LHCN-M2 (cell line): ENCODE measurements at regions not wholly inside any gene's neighbourhood (a gene's known extent, or its start where the extent isn't known, plus 50 kb on each side); places are given as distances from the start of the nearest gene placed in this dataset.

Experiments
- DNase-seq: peaks from one replicate; pipeline ENCODE4 v3.0.0-alpha.2; 2012; ENCODE audit warnings: low read depth

DNA sequence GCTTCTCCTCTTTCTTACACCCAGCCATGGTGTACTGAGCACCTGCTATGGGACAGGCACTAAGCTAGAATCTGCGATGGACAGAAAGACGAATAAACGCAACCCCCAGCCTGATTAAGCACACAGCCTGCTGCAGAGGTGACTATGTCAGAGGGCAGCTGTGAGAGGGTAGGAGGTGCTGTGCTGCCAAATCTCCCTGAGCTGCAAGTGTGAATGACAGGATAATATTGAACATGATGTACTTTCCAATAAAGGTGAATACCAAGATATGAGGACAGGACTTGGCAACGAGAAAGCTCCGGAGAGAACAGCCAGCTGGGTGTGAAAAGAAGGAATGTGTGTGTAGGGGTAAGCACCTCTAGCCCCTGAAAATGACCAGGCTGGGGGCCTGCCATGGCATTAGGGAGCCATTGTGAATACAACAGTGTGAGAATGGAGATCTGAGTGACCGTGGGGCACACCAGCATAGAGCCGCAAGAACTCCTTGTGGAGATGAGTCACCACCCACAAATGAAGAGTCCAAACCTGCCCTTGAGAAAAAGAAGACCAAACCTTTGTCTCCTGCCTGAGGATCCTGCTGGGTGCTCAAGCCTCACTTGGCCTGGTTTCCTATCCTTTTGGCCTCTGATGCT lies 83.0 kb upstream of the ATF3 start:
- DNase-seq, result peak; percentile 58

DNA sequence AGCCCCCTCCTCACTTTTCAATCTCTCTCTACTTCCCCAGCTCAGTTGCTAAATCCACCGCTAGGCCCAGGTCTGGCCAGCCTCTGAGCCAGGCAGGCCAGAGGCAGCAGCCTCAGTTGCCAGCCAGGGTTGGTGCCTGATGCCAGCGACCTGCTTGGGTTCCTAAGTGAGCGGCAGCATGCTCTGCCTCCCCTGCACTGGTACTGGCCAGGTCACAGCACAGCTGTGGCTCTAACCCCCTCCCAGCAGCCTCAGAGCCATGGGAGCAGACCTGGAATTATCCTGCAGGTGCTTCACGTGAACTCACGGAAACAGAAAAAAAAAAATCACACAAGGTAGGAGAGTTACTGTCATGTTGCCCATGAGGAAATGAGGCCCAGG lies 82.5 kb upstream of the ATF3 start:
- no peak for DNase-seq

DNA sequence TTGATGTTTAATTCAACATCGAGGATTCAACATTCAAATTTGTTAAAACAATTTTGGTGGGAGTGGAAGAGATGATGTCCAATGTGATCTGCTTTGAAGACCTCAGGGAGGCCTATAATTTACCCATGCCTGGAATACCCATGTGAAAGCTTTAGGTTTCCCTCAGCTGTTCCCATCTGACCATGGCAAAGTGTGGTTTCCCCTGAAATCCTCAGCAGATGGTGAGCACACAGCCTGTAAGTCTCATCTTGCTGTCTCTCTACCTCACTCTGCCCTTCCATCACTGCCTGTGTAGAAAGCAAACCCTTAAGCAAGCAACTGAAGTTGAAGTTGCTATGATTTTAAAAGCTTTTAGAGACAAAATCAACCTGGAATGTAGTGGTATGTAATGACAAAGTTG lies 80.1 kb upstream of the ATF3 start:
- DNase-seq, result peak; percentile 74

DNA sequence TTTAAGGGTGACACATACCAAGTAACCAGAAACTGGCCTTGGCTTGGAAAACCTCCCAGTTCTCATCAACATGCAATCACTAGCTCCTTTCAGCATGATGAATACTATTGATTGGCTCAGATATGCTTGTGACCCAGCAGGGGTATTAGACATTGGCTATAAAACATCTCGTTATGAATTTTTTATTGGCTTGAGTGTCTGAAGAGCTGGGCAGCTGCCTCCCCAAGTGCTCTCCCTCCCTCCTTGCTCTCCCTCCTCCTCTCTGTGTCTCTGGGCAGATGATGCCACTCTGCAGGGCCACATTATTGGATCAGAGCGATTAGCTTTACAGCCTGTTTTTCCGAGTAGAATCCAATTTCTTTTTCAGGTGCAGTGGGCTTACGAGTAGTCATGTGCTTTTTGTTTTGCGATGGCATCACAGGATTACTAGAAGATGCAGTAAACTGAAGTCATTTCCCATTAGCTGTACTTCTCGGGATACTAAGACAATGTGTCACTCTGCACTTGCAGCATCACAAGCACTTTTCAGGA lies 79.3 kb upstream of the ATF3 start:
- DNase-seq, result peak; percentile 89

DNA sequence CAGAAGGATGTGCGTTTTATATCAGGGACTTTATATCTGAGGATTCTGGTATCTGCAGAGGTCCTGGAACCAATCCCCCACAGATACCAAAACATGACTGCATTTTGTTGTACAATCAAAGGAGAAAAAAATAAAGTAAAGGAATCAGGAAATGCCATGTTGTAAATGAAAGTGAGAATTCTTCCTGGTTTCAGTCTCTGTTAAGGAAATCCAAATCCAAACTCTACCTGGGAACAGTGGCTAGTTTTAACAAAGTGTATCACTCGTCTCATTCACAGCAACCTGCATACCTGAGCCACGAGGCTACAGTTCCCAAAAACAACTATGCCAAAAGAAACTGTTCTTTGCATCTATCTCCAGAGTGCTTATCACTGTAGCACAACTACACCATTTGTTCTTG lies 77.3 kb upstream of the ATF3 start:
- no peak for DNase-seq

DNA sequence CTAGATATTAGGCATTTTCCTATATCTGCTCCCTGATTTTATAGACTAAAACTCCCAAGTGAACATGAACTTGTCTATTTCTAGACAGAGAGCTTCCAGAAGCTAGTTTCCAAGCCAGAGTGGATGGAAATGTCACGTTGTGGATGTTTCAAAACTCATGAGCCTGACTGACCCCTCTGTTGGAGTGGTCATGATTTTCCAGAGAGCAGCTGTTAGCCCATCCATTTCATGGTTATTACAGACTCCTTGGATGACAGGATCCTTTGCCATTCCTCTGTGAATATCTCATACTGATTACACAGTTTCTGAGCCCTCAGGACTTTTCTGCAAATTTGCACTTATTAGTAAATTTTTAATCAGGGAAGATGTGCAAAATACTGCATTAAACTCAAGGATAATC lies 76.8 kb upstream of the ATF3 start:
- peak; percentile 71 for DNase-seq

DNA sequence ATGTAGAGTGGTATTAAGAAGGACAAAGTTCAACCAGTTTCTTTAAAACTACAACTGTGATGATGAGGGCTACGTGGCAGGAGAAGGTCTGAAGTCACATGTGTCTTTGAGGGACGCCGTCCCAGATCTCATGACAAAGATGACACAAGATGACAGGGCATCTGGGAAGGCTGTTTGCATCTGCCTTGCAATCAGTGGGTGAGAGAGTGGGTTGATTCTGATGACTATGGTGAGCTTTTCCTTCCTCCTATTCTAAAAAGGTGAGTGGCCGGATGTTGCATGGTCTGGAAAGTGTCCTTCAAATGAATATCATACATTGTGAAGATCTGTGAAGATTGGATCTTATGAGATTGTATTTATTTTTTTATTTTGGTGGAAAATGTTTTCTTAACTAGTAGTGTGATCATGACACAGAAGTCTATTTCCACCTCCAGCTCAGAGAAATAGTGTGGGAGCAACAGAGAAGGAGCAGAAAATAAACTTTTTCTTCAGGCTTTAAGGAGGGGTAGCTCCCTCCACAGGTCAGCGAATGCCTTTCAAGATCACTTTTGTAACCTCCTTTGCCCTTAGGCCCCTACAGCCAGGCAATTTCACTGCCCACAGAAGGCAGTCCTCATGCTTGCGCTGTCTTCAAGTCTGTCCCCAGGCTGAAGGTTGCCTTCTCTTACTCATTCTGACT lies 76.0 kb upstream of the ATF3 start:
- DNase-seq, result no peak

DNA sequence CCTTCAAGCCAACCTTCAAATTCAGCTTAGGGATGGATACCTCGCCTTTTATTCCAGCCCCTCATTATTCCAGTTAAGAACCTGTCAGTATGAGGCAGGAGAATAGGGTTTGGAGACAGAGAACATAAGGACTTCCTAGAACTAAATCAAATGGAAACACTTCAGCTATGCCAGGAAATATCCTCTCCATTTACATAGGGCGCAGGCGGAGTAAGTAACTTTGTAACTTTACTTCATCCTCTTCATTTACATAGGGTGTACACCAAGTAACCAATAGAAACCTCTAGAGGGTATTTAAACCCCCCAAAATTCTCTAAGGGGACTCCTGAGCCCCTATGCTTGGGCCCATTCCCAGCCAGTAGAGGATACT lies 75.4 kb upstream of the ATF3 start:
- DNase-seq, result no peak

DNA sequence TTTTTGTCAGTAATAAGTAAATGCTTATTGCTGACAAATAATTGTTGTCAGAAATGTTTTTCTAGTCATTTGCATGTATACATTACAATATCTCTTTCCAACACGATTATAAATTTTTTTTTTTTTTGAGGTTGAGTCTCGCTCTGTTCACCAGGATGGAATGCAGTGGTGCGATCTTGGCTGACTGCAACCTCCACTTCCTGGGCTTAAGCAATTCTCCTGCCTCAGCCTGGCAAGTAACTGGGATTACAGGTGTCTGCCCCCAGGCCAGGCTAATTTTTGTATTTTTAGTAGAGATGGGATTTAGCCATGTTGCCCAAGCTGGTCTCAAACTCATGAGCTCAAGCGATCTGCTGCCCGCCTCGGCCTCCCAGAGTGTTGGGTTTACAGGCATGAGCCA lies 72.0 kb upstream of the ATF3 start:
- no peak for DNase-seq

DNA sequence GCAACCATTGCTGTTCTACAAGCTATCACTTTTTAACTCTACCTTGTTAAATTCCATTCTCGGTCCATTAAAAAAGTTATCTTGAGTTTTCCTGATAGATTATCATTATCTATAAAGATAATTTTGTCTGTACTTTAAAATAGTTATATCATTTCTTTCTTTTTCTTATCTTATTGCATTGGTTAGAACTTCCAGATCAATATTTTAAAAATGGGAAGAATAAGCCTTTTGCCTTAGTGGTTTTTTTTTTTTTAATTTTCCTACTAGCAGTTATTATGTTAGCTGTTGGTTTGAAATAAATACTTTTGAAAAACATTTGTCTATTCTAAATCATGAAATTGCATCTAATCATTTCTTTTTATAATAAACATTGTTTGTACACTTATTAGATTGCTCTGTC lies 71.0 kb upstream of the ATF3 start:
- no peak for DNase-seq

DNA sequence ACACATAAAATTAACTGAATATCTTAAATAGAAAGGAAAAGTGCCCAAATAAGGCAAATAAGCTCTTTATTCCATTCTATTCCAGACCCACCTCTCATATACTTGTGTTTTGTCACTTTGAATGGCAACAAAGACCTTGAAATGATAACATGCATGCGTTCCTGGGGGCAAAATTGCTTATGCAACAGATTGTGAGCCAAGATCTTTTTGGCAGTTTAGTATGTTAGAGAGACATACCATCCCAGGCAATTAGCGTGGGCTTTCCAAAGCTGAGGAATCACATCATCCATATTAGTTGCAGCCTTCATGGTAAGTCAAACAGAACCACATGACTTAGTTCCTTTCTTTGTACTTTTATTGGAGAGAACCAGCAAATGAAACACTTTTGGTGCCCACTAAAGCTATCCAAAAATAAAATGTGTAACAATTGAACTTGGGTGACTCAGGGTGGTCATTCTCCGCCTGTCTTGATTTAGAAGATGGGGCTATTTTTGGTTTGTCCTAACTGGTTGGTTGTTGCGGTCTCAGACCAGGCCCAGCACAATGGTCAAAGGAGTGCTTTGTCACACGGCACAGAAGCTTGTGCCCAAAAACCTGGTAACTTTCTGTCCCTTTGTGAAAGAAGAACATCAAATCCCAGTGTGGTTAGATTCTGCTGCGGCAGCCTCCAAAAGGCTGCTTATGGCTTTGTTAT lies 68.7 kb upstream of the ATF3 start:
- no peak for DNase-seq

DNA sequence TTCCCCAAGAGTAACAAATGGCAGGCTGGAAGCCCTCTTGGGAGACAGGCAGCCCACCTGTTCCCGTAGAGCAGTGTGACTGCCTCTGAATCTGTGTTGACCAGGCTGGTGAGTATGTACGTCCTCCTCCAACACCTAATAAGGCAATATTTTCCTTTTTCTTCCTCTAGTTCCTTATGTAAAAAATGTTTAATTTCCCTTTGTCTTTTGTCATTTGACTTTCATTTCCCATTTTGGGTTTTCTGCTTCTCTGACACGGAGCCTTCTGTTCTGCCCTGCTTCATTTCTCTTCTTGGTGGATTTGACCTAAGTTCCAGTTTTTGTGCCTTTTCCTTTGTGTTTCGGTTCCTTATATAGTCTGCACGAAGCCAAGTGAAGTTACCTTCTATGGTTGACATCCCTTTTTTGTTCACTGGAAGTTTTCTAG lies 65.8 kb upstream of the ATF3 start:
- DNase-seq, result no peak

DNA sequence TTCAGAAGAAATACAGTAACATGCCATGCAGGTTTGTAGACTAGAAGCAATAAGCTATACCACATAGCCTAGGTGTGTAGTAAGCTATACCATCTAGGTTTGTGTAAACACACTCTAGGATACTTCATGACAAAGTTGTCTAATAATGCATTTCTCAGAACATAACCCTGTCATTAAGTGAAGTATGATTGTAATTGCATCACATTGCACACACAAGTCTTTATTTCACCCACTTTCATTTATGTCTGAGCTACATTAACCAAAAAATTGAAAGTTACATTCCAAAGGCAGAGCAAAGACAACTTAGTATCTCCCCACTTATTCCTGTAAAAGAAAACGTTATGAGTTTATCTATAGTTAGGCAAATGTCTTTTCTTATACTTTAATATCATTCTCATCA lies 64.5 kb upstream of the ATF3 start:
- DNase-seq, result no peak

DNA sequence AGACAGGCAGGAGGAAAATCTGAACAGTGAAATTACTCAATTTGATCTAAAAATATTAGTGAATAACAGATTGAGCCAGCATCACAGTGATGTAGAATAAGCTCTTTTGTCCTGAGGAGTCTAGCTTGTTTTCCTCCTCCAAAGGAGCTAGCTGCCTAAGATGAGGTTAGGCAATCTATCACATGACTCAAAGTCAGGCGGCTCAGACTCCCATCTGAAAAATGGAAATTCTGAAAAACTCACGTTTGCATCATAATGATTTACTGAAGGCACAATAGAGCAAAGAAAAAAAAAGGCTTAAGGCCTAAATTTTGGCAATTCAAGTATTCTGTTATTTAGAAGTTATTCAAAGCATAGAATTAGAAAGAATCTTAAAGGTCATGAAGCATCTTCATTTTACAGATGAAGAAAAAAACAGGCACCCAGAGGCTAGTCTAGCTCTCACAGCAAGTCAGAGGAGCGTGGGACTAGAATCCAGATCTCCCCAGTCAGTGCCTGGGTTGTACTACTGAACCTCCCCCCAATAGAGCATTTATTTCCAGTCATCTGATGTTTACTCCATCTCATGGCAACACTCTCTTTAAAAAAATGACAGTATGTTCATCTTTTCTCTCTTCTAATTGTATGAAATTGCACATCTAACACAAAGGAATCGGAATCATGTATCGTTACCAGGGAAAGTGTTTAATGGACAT lies 62.5 kb upstream of the ATF3 start:
- DNase-seq, result peak; percentile 60

DNA sequence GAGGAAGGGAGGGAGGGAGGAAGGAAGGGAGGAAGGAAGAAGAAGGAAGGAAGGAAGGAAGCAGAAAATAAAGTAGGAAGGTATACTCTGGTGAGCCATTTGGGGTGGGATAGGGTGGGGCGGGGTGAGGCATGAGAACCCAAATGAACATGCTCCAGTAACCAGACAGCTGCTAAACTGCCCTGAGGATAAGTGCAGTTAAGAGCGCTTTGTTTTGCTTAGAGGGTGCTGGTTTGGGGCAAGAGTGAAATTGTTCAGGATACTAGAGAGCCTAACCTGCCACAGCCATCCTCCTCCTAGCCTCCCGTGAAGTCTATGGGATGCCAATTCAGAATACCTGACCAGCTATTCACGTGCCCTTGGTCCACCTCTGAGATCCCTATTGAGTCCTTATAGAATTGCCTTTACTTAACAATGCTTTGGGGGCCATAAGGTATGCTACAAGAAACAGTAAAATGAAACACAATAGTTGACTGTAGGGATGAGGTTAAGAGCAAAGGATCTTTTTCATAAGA lies 59.0 kb upstream of the ATF3 start:
- no peak for DNase-seq

DNA sequence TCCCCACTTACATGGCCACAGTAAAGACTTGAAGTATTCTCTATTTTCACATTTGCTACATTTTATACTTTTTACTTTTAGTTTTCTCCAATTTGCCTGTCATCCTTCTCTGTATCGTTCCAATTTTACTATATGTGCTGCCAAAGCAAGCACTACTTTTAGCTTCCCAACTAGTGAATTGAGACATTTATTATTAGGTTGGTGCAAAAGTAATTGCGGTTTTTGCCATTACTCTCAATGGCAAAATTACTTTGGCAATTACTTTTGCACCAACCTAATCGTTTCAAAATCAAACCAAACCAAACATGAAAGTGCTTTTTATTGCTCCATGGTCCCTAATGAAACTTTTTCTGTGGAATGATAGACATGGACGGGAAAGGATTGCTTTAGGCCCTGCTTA lies 56.6 kb upstream of the ATF3 start:
- no peak for DNase-seq

DNA sequence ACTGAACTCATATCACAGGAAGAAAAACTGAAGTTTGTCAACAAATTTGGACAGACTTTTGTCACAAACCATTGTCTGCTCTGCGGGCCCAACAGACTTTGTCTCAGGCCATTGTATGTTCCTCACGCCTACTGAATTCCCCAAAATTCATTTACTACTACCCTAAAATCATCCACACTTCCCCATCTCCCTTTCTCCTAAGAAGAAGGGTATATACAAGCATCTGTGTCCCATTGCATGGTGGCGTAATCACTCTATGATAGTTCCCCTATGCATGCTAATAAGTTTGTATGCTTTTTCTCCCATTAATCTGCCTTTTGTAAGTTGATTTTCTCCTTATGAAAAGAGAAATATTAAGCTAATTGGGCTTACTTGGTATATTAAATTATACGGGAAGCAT lies 54.9 kb upstream of the ATF3 start:
- no peak for DNase-seq

DNA sequence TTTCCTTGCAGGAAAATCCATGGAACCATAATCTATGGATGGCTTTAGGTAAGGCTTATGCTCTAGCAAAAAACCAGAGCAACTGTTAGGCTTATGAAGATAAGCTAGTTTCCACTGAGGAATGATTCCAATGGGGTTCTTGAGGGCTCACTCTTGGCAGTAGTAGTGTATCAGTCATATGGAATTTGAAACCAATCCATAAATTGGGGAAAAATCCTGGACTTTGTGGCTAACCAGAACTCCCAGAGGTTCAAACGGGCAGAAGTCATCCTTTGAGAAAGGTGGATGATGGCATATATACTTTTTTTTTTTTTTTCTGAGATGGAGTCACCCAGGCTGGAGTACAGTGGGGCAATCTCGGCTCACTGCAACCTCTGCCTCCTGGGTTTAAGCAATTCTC lies 54.2 kb upstream of the ATF3 start:
- DNase-seq, result peak; percentile 61

DNA sequence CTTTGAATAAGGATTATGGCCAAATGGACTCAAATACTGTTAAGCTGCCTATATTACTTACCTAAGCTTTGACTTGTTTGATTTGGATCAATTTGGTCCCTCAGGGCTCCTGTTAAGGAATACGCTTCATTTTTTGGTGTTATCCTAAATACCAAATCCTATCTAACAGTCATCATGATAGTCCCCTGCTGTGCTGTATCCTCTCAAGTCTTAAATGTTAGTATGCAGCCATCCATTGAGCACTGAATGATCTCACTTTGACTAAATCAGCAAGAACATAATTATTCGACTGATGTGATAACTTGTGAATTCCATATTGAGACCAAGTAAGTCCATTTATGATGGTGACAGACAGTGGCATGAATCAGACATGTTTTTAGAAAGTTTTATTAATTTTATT lies 53.1 kb upstream of the ATF3 start:
- DNase-seq, result no peak

DNA sequence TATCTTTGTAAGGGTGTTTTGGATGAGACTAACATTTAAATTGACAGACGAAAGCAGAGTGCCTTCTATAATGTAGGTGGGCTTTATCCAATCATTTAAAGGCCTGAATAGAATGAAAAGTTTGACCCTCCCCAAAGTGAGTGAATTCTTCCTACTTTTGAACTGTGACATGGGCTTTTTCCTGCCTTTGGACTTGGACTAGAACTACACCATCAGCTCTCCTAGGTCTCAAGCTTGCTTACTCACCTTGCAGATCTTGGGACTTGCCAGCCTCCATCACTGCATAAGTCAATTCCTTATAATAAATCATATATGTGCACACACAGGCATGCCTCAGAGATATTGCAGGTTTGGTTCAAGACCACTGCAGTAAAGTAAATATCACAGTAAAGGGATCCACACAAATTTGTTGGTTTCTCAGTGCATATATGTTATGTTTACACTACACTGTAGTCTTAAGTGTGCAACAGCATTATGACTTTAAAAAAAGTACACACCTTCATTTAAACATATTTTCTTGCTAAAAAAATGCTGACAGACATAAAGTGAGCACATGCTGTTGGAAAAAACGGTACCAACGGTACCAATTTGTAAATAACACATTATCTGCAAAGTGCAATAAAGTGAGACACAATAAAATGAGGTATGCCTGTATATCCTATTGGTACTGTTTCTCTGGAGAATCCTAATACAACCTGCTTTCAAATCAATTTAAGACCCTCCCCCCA lies 51.6 kb upstream of the ATF3 start:
- no peak for DNase-seq
